ENCODE measurements at regions not wholly inside any gene's neighbourhood (a gene's known extent, or its start where the extent isn't known, plus 50 kb on each side); places are given as distances from the start of the nearest gene placed in this dataset.

GRCh38 chr12:42977451-42978230, 388.1 kb upstream of the PRICKLE1 start:
- Histone ChIP-seq H3K27ac (no peak overlapping the region), H3K9me3 (ENCODE audit: low read depth, low read length) (no peaks in the 10 kb centered on the region), H3K36me3 (ENCODE audit: insufficient read depth, low read length) (no peaks in the 10 kb centered on the region), H3K9ac (ENCODE audit: insufficient read length) (no peak overlapping the region), H3K4me3 (no peak overlapping the region)
- DNase-seq (ENCODE audit: low read depth, low spot score) = no peak
- TF ChIP-seq EZH2 (IDR thresholded peaks at IDR 0.05) (no peak), FOXP2 (optimal IDR thresholded peaks at IDR 0.05; ENCODE audit: control extremely low read depth, extremely low read length, insufficient read depth) (no peak), POLR2AphosphoS5 (IDR thresholded peaks at IDR 0.05; ENCODE audit: borderline replicate concordance, low read depth, low read length) (no peak)

DNA sequence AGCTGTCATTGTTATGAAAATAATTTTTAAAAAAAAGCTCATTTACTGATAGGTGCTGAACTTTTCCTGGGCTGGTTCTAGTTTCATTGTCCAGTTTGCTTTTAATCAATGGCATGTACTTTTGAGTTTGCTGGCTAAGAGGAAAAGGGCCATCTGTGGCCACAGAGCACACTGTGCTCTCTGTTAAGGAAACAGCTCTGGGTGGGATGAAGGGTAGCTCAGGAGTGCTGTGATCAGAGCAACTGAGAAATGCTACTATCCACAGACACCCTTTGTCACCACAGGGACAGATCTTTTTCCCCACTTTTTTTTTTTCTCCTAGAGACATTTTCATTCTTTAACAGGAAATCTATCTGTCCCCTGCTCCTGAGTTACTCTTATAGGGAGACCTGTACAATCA, 387.1 kb upstream of the PRICKLE1 start:
- Histone ChIP-seq H3K9ac (ENCODE audit: insufficient read length) (no peak overlapping the region), H3K36me3 (ENCODE audit: insufficient read depth, low read length) (no peaks in the 10 kb centered on the region), H3K27ac (no peak overlapping the region), H3K4me3 (no peak overlapping the region), H3K9me3 (ENCODE audit: low read depth, low read length) (no peaks in the 10 kb centered on the region)
- TF ChIP-seq EZH2 (IDR thresholded peaks at IDR 0.05) (no peak), POLR2AphosphoS5 (IDR thresholded peaks at IDR 0.05; ENCODE audit: borderline replicate concordance, low read depth, low read length) (no peak), FOXP2 (optimal IDR thresholded peaks at IDR 0.05; ENCODE audit: control extremely low read depth, extremely low read length, insufficient read depth) (no peak)
- DNase-seq (ENCODE audit: low read depth, low spot score) = no peak

GRCh38 chr12:42976122-42976521, 386.6 kb upstream of the PRICKLE1 start:
- no peak for DNase-seq (ENCODE audit: low read depth, low spot score)
- Histone ChIP-seq H3K36me3 (ENCODE audit: insufficient read depth, low read length) (no peaks in the 10 kb centered on the region), H3K9me3 (ENCODE audit: low read depth, low read length) (no peaks in the 10 kb centered on the region), H3K27ac (no peak overlapping the region), H3K4me3 (no peak overlapping the region), H3K9ac (ENCODE audit: insufficient read length) (no peak overlapping the region)
- TF ChIP-seq EZH2 (IDR thresholded peaks at IDR 0.05) (no peak), FOXP2 (optimal IDR thresholded peaks at IDR 0.05; ENCODE audit: control extremely low read depth, extremely low read length, insufficient read depth) (no peak), POLR2AphosphoS5 (IDR thresholded peaks at IDR 0.05; ENCODE audit: borderline replicate concordance, low read depth, low read length) (no peak)

DNA sequence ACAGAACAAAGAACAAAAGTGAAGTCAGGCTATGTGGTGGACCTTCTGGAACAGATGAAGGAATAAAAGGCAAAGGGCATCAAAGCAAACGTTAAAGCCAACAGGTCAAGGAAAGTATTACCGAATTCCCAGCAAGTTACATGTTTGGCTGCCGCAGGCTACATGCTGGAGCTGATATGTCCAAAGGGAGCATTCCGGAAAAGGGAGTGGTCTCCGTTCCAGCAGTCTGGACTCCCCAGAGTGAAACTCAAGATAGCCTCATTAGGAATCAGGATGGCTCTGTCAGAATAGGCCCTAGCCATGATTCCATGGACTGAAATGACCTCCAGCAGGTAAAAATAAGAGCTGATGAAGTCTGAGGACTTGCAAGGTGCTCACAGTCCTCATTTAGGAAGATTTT, 379.8 kb upstream of the PRICKLE1 start:
- TF ChIP-seq FOXP2 (optimal IDR thresholded peaks at IDR 0.05; ENCODE audit: control extremely low read depth, extremely low read length, insufficient read depth) = no peak
- TF ChIP-seq POLR2AphosphoS5 (IDR thresholded peaks at IDR 0.05; ENCODE audit: borderline replicate concordance, low read depth, low read length) = no peak
- no peak for TF ChIP-seq EZH2 (IDR thresholded peaks at IDR 0.05)
- H3K9ac ChIP-seq (ENCODE audit: insufficient read length) = no peak overlapping the region
- H3K27ac ChIP-seq = no peak overlapping the region
- no peak overlapping the region for H3K4me3 ChIP-seq
- no peak for DNase-seq (ENCODE audit: low read depth, low spot score)
- no peaks in the 10 kb centered on the region for H3K9me3 ChIP-seq (ENCODE audit: low read depth, low read length)
- H3K36me3 ChIP-seq (ENCODE audit: insufficient read depth, low read length) = no peaks in the 10 kb centered on the region

- H3K36me3 ChIP-seq (ENCODE audit: insufficient read depth, low read length) = no peaks in the 10 kb centered on the region
- no peak overlapping the region for H3K27ac ChIP-seq
These were observed 378.9 kb upstream of the PRICKLE1 start for GRCh38 chr12:42968426-42968825.

DNA sequence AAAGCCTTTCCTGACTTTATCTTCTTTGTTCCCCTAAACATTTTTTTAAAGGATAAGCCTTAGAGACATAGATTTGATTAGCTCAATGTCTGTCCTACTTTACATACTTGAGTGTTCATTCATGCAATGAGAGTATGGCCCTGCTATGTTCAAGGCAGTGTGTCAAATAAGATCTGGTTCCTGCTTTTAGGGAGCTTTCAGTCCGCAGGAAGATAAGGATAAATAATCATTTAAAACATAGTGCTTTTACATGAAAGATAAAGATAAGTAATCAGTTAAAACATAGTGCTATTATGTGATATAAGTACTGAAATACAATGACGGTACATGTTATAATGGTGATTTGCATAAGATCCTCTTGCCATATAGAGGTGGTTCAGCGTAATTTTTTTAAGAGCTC, 378.3 kb upstream of the PRICKLE1 start:
- Histone ChIP-seq H3K4me3 (no peak overlapping the region), H3K9me3 (ENCODE audit: low read depth, low read length) (no peaks in the 10 kb centered on the region), H3K36me3 (ENCODE audit: insufficient read depth, low read length) (no peaks in the 10 kb centered on the region), H3K27ac (no peak overlapping the region), H3K9ac (ENCODE audit: insufficient read length) (no peak overlapping the region)
- no peak for DNase-seq (ENCODE audit: low read depth, low spot score)
- no peak for TF ChIP-seq POLR2AphosphoS5 (IDR thresholded peaks at IDR 0.05; ENCODE audit: borderline replicate concordance, low read depth, low read length)
- TF ChIP-seq FOXP2 (optimal IDR thresholded peaks at IDR 0.05; ENCODE audit: control extremely low read depth, extremely low read length, insufficient read depth) = no peak
- no peak for TF ChIP-seq EZH2 (IDR thresholded peaks at IDR 0.05)

More at GRCh38 chr12:42968426-42968825, 378.9 kb upstream of the PRICKLE1 start:
- H3K4me3 ChIP-seq = no peak overlapping the region
- no peak for DNase-seq (ENCODE audit: low read depth, low spot score)
- TF ChIP-seq EZH2 (IDR thresholded peaks at IDR 0.05) = no peak
- no peak for TF ChIP-seq FOXP2 (optimal IDR thresholded peaks at IDR 0.05; ENCODE audit: control extremely low read depth, extremely low read length, insufficient read depth)
- no peak for TF ChIP-seq POLR2AphosphoS5 (IDR thresholded peaks at IDR 0.05; ENCODE audit: borderline replicate concordance, low read depth, low read length)
- no peak overlapping the region for H3K9ac ChIP-seq (ENCODE audit: insufficient read length)
- no peaks in the 10 kb centered on the region for H3K9me3 ChIP-seq (ENCODE audit: low read depth, low read length)

DNA sequence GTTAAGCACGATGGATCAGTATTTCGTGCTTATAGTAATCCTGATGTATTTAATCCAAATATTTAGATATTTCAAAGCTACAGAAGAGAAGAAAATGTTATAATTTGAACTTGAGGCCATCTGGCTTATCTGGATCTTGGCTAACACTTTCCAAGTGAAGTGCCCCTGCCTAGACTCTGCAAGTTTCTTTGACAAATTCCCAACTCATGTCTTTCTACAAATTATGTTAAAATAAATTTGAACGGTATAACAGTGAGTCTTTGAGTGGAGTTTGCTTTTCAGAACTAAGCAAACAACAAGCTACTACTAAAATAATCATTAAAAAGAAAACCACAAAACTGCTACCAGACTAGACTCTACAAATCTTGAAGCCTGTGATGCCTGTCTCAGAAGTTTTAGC, 374.4 kb upstream of the PRICKLE1 start:
- no peak for DNase-seq (ENCODE audit: low read depth, low spot score)
- Histone ChIP-seq H3K36me3 (ENCODE audit: insufficient read depth, low read length) (no peaks in the 10 kb centered on the region), H3K4me3 (no peak overlapping the region), H3K9me3 (ENCODE audit: low read depth, low read length) (no peaks in the 10 kb centered on the region), H3K27ac (no peak overlapping the region), H3K9ac (ENCODE audit: insufficient read length) (no peak overlapping the region)
- TF ChIP-seq POLR2AphosphoS5 (IDR thresholded peaks at IDR 0.05; ENCODE audit: borderline replicate concordance, low read depth, low read length) = no peak
- TF ChIP-seq EZH2 (IDR thresholded peaks at IDR 0.05) = no peak
- no peak for TF ChIP-seq FOXP2 (optimal IDR thresholded peaks at IDR 0.05; ENCODE audit: control extremely low read depth, extremely low read length, insufficient read depth)

- H3K9me3 ChIP-seq (ENCODE audit: low read depth, low read length) = no peaks in the 10 kb centered on the region
- no peak for TF ChIP-seq FOXP2 (optimal IDR thresholded peaks at IDR 0.05; ENCODE audit: control extremely low read depth, extremely low read length, insufficient read depth)
- TF ChIP-seq POLR2AphosphoS5 (IDR thresholded peaks at IDR 0.05; ENCODE audit: borderline replicate concordance, low read depth, low read length) = no peak
- no peak for TF ChIP-seq EZH2 (IDR thresholded peaks at IDR 0.05)
- no peak overlapping the region for H3K4me3 ChIP-seq
- no peak overlapping the region for H3K9ac ChIP-seq (ENCODE audit: insufficient read length)
- no peak for DNase-seq (ENCODE audit: low read depth, low spot score)
- H3K36me3 ChIP-seq (ENCODE audit: insufficient read depth, low read length) = no peaks in the 10 kb centered on the region
- H3K27ac ChIP-seq = no peak overlapping the region
These were observed 372.8 kb upstream of the PRICKLE1 start for GRCh38 chr12:42962384-42962783.

All from SK-N-MC (cell line).